Activated CD4-positive, alpha-beta T cell treated with anti-CD3 and anti-CD28 coated beads for 36 hours (primary cell): ENCODE measurements at regions not wholly inside any gene's neighbourhood (a gene's known extent, or its start where the extent isn't known, plus 50 kb on each side); places are given as distances from the start of the nearest gene placed in this dataset.

Experiments used
- ATAC-seq: fragments of 200-7000 bp; cut with Tn5 transposase; one replicate; pipeline ENCODE4 v1.10.0; 2021; ENCODE audit warnings: mild to moderate bottlenecking, moderate library complexity
- CTCF ChIA-PET: fragments of 350-600 bp; sonication (Branson Sonifier 250); formaldehyde crosslinking; loops from one replicate; lab custom pipeline; 2021; ENCODE audit warnings: antibody characterized with exemption; lab: Charles Lee
- POLR2A ChIA-PET: fragments of 350-600 bp; sonication (Branson Sonifier 250); formaldehyde crosslinking; loops from one replicate; lab custom pipeline; 2021; ENCODE audit warnings: antibody characterized with exemption, inconsistent platforms; lab: Charles Lee
- DNase-seq: peaks from one replicate; pipeline ENCODE4 v3.0.0-alpha.2; 2020
- H3K27ac Mint-ChIP-seq: one replicate; pipeline ENCODE4 v1.8.0; 2021; ENCODE audit warnings: mixed read lengths
- H3K27me3 Mint-ChIP-seq: one replicate; pipeline ENCODE4 v1.8.0; 2021; ENCODE audit warnings: mixed read lengths
- H3K36me3 Mint-ChIP-seq: one replicate; pipeline ENCODE4 v1.8.0; 2021; ENCODE audit warnings: low read depth, mixed read lengths
- H3K4me1 Mint-ChIP-seq: one replicate; pipeline ENCODE4 v1.8.0; 2021; ENCODE audit warnings: mixed read lengths
- H3K4me3 Mint-ChIP-seq: one replicate; pipeline ENCODE4 v1.8.0; 2021; ENCODE audit warnings: mild to moderate bottlenecking, moderate library complexity, mixed read lengths
- H3K9me3 Mint-ChIP-seq: one replicate; pipeline ENCODE4 v1.8.0; 2021; ENCODE audit warnings: low read depth, mixed read lengths
- intact Hi-C, 2 experiments: fragments of 100-400 bp; cut with DNase I in 1 of 2; cut with micrococcal nuclease in 1 of 2; formaldehyde crosslinking; loops; one replicate each; pipeline versions ENCODE4 v1.14.2 to v1.15.1; 2022 to 2024; cut with DNase I, micrococcal nuclease

DNA sequence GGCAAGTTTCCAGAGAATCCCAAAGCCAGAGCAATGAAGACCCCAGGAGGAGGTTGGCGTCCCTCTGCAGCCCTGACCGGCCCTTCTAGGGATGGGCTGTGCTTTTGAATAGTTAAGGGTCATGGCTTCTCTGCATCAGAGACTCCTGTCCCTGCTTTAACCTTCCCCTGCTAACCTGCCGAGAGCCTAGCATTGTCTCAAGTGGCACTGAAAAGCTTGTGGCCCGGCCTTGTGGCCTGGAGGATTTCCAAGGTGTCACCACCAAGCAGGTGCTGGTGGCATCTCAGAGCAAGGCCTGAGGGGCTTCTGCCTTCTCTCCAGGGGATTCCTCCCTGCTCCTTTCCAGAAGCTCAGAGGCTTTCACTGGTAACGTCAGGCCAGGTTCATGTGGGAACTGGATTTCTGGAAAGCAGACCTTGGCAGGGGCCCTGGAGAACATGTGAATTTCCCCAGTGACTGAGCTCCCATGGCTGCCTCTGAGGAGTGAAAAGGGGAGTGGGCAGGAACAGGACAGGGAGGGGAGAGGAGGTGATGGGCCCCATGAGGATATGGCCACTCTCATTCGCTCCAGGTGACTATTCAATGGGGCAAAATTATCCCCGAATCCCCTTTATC is 409.9 kb downstream of the PTPRU start:
- Mint-ChIP-seq H3K36me3 (no peaks in the 10 kb centered on the region), H3K9me3 (no peaks in the 10 kb centered on the region), H3K27ac (no peak overlapping the region), H3K27me3 (peaks cover 9% of the 10 kb centered on the region), H3K4me1 (no peaks in the 10 kb centered on the region), H3K4me3 (no peak overlapping the region)
- ATAC-seq (no peak), DNase-seq (no peak)
- CTCF ChIA-PET: no interaction called here
- intact Hi-C loops: no loop called here
- POLR2A ChIA-PET: no interaction called here

GRCh38 chr1:29645586-29645985 is 409.3 kb downstream of the PTPRU start:
- no peaks in the 10 kb centered on the region for H3K9me3 Mint-ChIP-seq
- ATAC-seq (no peak), DNase-seq (no peak)
- intact Hi-C loops: no loop called here
- H3K27me3 Mint-ChIP-seq: peaks cover 9% of the 10 kb centered on the region
- ChIA-PET POLR2A (no interaction called here), CTCF (no interaction called here)
- no peak overlapping the region for H3K4me3 Mint-ChIP-seq
- H3K4me1 Mint-ChIP-seq: no peaks in the 10 kb centered on the region
- H3K27ac Mint-ChIP-seq: no peak overlapping the region
- H3K36me3 Mint-ChIP-seq: no peaks in the 10 kb centered on the region

DNA sequence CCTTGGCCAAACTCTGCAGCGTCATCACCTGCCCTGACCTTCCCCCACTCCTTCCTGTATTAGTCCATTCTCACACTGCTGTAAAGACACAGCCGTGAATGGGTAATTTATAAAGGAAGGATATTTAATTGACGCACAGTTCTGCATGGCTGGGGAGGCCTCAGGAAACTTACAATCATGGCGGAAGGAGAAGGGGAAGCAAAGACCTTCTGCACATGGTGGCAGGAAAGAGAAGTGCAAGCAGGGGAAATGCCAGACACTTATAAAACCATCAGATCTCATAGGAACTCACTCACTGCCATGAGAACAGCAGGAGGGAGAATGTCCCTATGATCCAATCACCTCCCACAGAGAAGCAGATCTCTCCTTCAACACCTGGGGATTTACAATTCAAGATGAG is 408.5 kb downstream of the PTPRU start:
- intact Hi-C loops: no loop called here
- ChIA-PET POLR2A (no interaction called here), CTCF (no interaction called here)
- ATAC-seq (no peak), DNase-seq (no peak)
- no peaks in the 10 kb centered on the region for H3K9me3 Mint-ChIP-seq
- peaks cover 9% of the 10 kb centered on the region for H3K27me3 Mint-ChIP-seq
- no peak overlapping the region for H3K4me3 Mint-ChIP-seq
- no peaks in the 10 kb centered on the region for H3K4me1 Mint-ChIP-seq
- no peaks in the 10 kb centered on the region for H3K36me3 Mint-ChIP-seq
- H3K27ac Mint-ChIP-seq: no peak overlapping the region

- ChIA-PET CTCF (interaction anchor here (0.6 kb wide), 1 partner anchor 19 kb away, joined by 3 read pairs; no protein-coding TSS in a partner anchor), POLR2A (no interaction called here)
- DNase-seq (no peak), ATAC-seq (no peak)
- H3K4me1 Mint-ChIP-seq: no peaks in the 10 kb centered on the region
- no peaks in the 10 kb centered on the region for H3K36me3 Mint-ChIP-seq
- peaks cover 9% of the 10 kb centered on the region for H3K27me3 Mint-ChIP-seq
- no peak overlapping the region for H3K4me3 Mint-ChIP-seq
- no peaks in the 10 kb centered on the region for H3K9me3 Mint-ChIP-seq
- H3K27ac Mint-ChIP-seq: no peak overlapping the region
- intact Hi-C loops: no loop called here
Measured at GRCh38 chr1:29643838-29644440, 407.6 kb downstream of the PTPRU start.

GRCh38 chr1:29643281-29643680 is 407.0 kb downstream of the PTPRU start:
- Mint-ChIP-seq H3K4me1 (no peaks in the 10 kb centered on the region), H3K36me3 (no peaks in the 10 kb centered on the region), H3K27me3 (peaks cover 9% of the 10 kb centered on the region), H3K27ac (no peak overlapping the region), H3K9me3 (no peaks in the 10 kb centered on the region), H3K4me3 (no peak overlapping the region)
- DNase-seq: no peak
- intact Hi-C loops: no loop called here
- ATAC-seq: no peak
- ChIA-PET CTCF (interaction anchor here (0.6 kb wide), 1 partner anchor 65 kb away, joined by 3 read pairs; no protein-coding TSS in a partner anchor), POLR2A (no interaction called here)

DNA sequence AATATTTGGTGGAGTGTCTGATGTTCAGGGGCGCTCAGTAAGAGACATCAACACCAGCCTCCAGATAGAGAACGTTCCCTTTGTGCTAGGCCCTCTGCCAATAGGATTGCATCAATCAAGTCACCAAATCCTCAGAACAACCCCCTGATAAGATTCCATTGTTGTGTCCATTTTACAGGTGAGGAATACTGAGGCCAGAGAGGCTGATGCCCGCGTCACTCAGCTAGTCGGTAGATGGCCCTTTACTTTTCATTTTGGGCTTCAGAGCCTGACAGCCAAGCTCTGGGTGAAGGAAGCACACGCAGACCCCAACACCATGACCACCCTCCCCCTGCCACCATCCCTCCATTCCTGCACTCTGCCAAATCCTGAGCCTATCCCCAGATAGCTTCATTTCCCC is 406.2 kb downstream of the PTPRU start:
- peaks cover 4% of the 10 kb centered on the region for H3K27me3 Mint-ChIP-seq
- H3K4me3 Mint-ChIP-seq: no peak overlapping the region
- ATAC-seq: no peak
- H3K9me3 Mint-ChIP-seq: no peaks in the 10 kb centered on the region
- H3K36me3 Mint-ChIP-seq: no peaks in the 10 kb centered on the region
- POLR2A ChIA-PET: no interaction called here
- intact Hi-C loops: no loop called here
- H3K4me1 Mint-ChIP-seq: no peaks in the 10 kb centered on the region
- no peak overlapping the region for H3K27ac Mint-ChIP-seq
- no peak for DNase-seq
- CTCF ChIA-PET: no interaction called here

DNA sequence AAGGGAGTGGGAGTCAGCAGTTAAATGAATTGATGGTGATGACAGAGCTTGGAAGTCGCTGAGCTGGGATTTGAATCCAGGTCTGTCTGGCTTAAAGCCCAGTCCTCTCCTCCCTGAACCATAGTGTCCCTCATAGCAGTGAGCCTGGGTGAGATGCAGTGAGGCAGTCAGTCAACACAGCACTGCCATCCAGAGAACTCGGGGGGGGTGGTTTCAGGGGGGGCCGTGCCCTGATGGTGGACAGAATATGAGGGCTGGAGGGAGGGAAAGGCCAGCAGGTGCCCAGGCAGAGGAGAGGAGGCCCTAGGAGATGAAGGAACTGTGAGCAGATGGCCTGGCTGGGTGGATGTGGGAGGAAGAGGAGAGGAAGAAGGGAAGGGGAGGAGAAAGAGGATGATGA is 405.6 kb downstream of the PTPRU start:
- ATAC-seq: no peak
- no peaks in the 10 kb centered on the region for H3K4me1 Mint-ChIP-seq
- peaks cover 6% of the 10 kb centered on the region for H3K27me3 Mint-ChIP-seq
- CTCF ChIA-PET: no interaction called here
- no peak overlapping the region for H3K27ac Mint-ChIP-seq
- POLR2A ChIA-PET: no interaction called here
- intact Hi-C loops: no loop called here
- no peaks in the 10 kb centered on the region for H3K9me3 Mint-ChIP-seq
- no peak overlapping the region for H3K4me3 Mint-ChIP-seq
- DNase-seq: no peak
- H3K36me3 Mint-ChIP-seq: no peaks in the 10 kb centered on the region

GRCh38 chr1:29640428-29640785 is 404.1 kb downstream of the PTPRU start:
- no peaks in the 10 kb centered on the region for H3K4me1 Mint-ChIP-seq
- ChIA-PET CTCF (no interaction called here), POLR2A (no interaction called here)
- intact Hi-C loops: no loop called here
- H3K9me3 Mint-ChIP-seq: no peaks in the 10 kb centered on the region
- H3K27me3 Mint-ChIP-seq: peaks cover 10% of the 10 kb centered on the region
- no peak overlapping the region for H3K4me3 Mint-ChIP-seq
- no peak overlapping the region for H3K27ac Mint-ChIP-seq
- no peak for ATAC-seq
- H3K36me3 Mint-ChIP-seq: no peaks in the 10 kb centered on the region
- DNase-seq: no peak

DNA sequence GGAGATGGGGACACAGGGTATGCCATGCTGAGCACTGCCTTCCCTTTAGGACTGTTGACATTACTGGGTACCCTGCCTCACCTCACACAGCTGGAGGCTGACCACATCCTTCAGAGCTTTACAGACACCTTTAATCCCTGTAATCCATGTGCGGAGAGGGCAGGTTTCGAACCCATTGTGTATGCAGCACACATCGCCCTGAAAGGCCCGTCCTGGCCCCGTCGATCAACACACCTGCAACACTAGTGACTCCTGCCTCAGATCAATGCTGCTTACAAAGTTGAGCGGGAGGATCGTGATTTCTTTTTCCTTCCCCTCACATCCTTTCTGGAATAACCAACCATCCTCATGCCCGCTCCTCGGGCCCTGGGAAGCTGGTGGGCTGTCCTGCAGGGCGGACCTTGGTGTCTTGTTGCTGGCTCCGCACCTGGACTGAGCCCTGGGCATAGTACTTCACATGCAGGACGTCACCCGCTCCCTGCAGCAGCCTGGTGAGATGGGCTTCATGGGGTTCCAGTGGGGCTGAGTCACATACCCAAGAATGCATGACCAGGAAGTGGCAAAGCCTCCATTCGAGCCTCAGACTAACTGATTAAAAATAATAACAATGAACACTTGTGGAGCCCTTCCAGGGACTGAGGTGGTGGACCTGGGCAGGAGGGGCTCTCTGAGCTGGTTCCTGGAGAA is 403.6 kb downstream of the PTPRU start:
- H3K36me3 Mint-ChIP-seq: no peaks in the 10 kb centered on the region
- intact Hi-C loops: no loop called here
- H3K4me1 Mint-ChIP-seq: no peaks in the 10 kb centered on the region
- H3K27me3 Mint-ChIP-seq: peaks cover 10% of the 10 kb centered on the region
- ChIA-PET CTCF (no interaction called here), POLR2A (no interaction called here)
- no peak overlapping the region for H3K27ac Mint-ChIP-seq
- DNase-seq (no peak), ATAC-seq (no peak)
- H3K9me3 Mint-ChIP-seq: no peaks in the 10 kb centered on the region
- no peak overlapping the region for H3K4me3 Mint-ChIP-seq

- ChIA-PET CTCF (no interaction called here), POLR2A (no interaction called here)
- DNase-seq: no peak
- intact Hi-C loops: no loop called here
- H3K36me3 Mint-ChIP-seq: no peaks in the 10 kb centered on the region
- no peaks in the 10 kb centered on the region for H3K9me3 Mint-ChIP-seq
- H3K4me3 Mint-ChIP-seq: no peak overlapping the region
- H3K27ac Mint-ChIP-seq: no peak overlapping the region
- H3K27me3 Mint-ChIP-seq: peaks cover 10% of the 10 kb centered on the region
- no peaks in the 10 kb centered on the region for H3K4me1 Mint-ChIP-seq
- ATAC-seq: no peak
Measured at GRCh38 chr1:29639156-29639736, 402.9 kb downstream of the PTPRU start.

DNA sequence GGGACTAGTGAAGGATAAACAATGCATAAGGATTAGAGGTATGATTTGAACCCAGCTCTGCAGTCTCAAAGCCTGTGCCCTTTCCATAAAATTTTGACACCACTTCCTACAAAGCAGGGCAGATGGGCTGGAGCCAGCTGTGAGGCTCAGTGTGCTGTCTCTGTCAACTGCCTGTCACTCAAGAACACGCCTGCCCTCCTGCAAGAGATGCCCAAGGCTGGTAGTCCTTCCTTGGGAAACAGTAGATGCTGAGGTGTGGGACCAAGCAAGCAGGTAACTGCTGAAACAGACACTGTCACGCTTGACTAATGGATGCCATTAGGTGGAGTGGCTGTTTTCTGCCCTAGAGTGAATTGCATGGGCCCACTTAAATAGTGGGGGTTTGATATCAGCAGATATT is 402.0 kb downstream of the PTPRU start:
- intact Hi-C loops: no loop called here
- no peak for DNase-seq
- no peak overlapping the region for H3K27ac Mint-ChIP-seq
- H3K36me3 Mint-ChIP-seq: no peaks in the 10 kb centered on the region
- no peaks in the 10 kb centered on the region for H3K4me1 Mint-ChIP-seq
- H3K9me3 Mint-ChIP-seq: no peaks in the 10 kb centered on the region
- CTCF ChIA-PET: no interaction called here
- no peak for ATAC-seq
- POLR2A ChIA-PET: no interaction called here
- H3K27me3 Mint-ChIP-seq: peaks cover 11% of the 10 kb centered on the region
- no peak overlapping the region for H3K4me3 Mint-ChIP-seq

DNA sequence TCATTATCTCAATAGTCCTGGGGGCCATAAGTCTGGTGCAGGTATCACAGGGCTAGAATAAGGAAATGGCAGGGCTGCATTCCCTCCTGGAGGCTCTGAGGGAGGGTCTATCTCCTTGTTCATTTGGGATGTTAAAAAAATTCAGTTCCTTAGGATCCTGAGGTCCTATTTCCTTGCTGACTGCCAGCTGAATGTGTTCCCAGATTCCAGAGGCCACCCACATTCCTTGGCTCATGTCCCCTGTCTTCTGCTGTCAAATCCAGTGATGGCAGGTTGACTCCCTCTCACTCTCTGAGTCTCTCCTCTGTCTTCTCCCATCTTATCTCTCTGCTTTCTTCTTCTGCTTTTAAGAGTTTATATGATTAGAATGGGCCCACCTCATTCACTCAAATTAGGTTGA is 400.6 kb downstream of the PTPRU start:
- H3K27me3 Mint-ChIP-seq: peaks cover 11% of the 10 kb centered on the region
- H3K36me3 Mint-ChIP-seq: no peaks in the 10 kb centered on the region
- ChIA-PET POLR2A (no interaction called here), CTCF (no interaction called here)
- no peaks in the 10 kb centered on the region for H3K4me1 Mint-ChIP-seq
- H3K9me3 Mint-ChIP-seq: no peaks in the 10 kb centered on the region
- ATAC-seq: no peak
- H3K27ac Mint-ChIP-seq: no peak overlapping the region
- intact Hi-C loops: no loop called here
- DNase-seq: no peak
- no peak overlapping the region for H3K4me3 Mint-ChIP-seq
